H54 (cell line): ENCODE measurements at regions not wholly inside any gene's neighbourhood (a gene's known extent, or its start where the extent isn't known, plus 50 kb on each side); places are given as distances from the start of the nearest gene placed in this dataset.
A peak's percentile ranks its signal among the peaks of the same experiment; 100 is the strongest.

Experiments used
- DNase-seq: peaks from one replicate; pipeline ENCODE4 v3.0.0; 2011; ENCODE audit warnings: low spot score, mixed read lengths; ENCODE audit not compliant: insufficient read length
- FAIRE-seq: peaks from 3 replicates; lab custom pipeline; 2011; peaks lifted over from hg19 to GRCh38; lab: Jason Lieb, UNC
- POLR2A ChIP-seq: IDR thresholded peaks from 2 replicates; pipeline ENCODE4 v1.6.1; 2011; ENCODE audit warnings: low read depth, mild to moderate bottlenecking, low read length

- FAIRE-seq = no peak
- no peak for TF ChIP-seq POLR2A
- no peak for DNase-seq
These were observed 57.1 kb upstream of the ATG10 start for GRCh38 chr5:81914696-81915095.

DNA sequence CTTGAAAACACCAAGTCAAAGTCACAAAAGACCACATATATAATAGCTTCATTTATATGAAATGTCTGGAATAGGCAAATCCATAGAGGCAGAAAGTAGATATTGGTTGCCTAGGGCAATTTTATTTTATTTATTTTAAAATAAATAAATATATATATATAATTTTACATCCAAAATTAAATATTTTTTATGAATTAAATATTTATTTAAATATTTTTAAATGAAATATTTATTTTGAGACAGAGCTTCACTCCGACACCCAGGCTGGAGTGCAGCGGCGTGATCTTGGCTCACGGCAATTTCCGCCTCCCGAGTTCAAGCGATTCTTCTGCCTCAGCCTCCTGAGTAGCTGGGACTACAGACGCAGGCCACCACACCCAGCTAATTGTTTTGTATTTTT is 58.9 kb upstream of the ATG10 start:
- TF ChIP-seq POLR2A = no peak
- FAIRE-seq = no peak
- no peak for DNase-seq

GRCh38 chr5:81909677-81910076 is 62.1 kb upstream of the ATG10 start:
- DNase-seq = no peak
- no peak for TF ChIP-seq POLR2A
- FAIRE-seq = no peak

GRCh38 chr5:81908771-81909170 is 63.1 kb upstream of the ATG10 start:
- no peak for FAIRE-seq
- no peak for DNase-seq

GRCh38 chr5:81908044-81908443 is 63.8 kb upstream of the ATG10 start:
- no peak for DNase-seq
- no peak for FAIRE-seq
- TF ChIP-seq POLR2A = no peak

More at GRCh38 chr5:81908771-81909170, 63.1 kb upstream of the ATG10 start:
- no peak for TF ChIP-seq POLR2A

DNA sequence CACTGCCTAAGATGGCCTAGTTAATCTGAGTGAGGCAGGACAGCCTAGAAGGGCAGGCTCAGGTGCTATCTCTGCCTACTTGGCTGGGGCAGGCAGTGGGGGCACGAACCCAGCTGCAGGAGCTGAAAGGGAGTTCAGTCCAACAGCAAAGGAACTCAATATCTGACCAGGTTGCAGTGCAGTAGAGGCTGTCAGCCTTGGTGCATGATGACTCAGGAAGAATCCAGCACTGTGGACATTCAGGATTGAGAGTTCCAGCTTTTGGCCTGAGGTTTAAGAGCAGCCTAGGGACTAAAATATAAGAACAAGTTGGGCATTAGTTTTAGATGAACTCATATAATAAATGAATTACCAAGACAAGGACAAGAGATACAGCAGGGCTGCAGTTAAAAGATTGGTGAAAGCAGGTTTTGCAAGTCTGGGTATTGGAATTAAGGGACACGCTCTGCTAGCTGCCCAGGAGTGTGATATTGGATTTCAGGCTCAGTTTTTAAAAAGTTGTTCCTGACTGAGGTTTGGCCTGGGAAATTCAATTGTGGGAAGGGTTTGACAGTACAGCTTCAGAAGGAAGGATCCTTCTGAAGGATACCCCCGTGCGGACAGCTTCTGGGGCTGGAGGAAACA is 64.7 kb upstream of the ATG10 start:
- FAIRE-seq (no peak), DNase-seq (no peak)
- no peak for TF ChIP-seq POLR2A

- no peak for DNase-seq
- TF ChIP-seq POLR2A = no peak
- no peak for FAIRE-seq
These were observed 65.7 kb upstream of the ATG10 start for GRCh38 chr5:81906086-81906485.

DNA sequence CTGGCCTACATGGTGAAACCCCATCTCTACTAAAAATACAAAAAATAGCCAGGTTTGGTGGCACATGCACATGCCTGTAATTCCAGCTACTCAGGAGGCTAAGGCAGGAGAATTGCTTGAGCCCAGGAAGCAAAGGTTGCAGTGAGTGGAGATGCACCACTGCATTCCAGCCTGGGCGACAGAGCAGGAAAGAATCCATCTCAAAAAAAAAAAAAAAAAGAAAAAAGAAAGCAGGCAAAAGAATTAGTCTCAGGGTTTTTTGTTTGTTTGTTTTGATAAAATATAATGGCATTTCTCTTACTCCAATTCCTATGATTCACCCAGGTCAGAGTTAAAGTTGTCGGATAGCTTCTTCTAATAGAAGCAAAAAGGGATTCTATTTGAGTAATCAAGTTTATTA is 67.0 kb upstream of the ATG10 start:
- DNase-seq (no peak), FAIRE-seq (no peak)
- no peak for TF ChIP-seq POLR2A

DNA sequence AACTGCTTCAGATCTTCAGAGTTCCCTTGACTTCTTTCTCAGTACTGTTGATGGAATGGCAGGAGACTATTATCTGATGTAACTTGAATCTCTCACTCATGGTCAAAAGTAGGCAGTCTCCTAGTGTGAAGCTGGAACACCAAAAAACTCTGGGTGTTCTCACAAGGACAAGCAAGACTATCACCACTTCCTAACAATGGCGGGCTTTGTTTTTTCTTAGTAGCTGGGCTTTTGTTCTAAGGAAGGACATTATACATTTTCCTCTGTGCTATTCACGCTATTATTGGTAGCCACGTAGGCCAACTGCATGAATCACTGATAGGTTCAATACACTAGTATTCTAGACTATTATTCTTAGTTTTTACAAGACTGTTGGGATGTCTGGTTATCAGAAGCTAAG is 67.7 kb upstream of the ATG10 start:
- no peak for TF ChIP-seq POLR2A
- DNase-seq (no peak), FAIRE-seq (no peak)

DNA sequence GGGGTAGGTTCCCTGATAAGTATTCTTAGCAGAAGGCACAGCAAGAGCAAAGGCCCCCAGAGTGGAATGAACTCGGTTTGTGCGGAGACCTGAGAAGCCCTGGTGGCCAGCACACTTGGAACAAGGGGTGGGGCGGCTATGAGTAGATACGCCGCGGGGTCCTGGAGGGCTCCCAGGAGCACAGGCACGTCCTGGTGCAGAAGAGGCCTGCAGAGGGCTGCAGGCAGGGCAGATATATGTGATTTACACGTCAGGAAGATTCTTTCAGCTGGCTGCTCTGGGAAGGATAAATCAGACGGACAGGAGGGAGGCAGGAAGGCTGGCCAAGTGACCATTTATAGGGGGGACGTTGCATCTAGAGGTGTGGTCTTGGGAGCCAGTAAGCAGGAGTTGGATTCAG is 70.2 kb upstream of the ATG10 start:
- no peak for DNase-seq
- no peak for TF ChIP-seq POLR2A
- FAIRE-seq = no peak

DNA sequence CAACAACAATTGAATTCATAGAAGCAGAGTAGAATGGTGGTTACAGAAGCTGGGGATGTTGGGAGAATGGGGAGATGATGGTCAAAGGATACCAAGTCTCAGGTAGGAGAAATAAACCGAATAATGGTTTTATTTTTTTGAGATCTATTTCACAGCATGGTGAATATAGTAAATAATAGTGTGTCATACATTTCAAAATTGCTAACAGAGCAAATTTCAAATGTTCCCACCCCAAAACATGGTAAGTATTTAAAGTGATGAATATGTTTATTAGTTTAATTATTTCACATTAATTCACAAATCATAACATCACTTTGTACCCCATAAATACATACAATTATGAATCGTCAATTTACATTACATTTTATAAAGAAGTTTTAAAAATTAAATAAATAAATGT is 72.7 kb upstream of the ATG10 start:
- no peak for TF ChIP-seq POLR2A
- no peak for FAIRE-seq
- DNase-seq = no peak

DNA sequence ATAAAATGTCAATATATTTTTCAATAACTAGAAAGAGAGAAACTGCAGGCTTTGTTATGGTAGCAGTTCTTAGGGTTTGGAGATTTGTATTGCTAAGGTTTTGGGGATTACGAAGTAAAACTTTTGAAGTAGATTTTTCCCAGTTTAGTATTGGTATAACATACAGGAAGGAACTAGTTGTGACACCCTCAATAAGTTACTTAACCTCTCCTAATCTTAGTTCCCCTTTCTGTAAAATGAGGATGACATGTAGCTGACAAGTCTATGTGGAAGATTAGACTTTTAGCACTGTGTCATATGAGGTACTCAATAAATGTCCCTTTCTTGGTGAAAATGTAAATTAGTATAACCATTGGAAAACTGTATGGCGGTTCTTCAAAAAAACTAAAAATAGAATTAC is 73.4 kb upstream of the ATG10 start:
- DNase-seq = no peak
- peak; percentile 41 for FAIRE-seq
- TF ChIP-seq POLR2A = no peak

GRCh38 chr5:81896764-81897163 is 75.1 kb upstream of the ATG10 start:
- FAIRE-seq (no peak), DNase-seq (no peak)
- TF ChIP-seq POLR2A = no peak

DNA sequence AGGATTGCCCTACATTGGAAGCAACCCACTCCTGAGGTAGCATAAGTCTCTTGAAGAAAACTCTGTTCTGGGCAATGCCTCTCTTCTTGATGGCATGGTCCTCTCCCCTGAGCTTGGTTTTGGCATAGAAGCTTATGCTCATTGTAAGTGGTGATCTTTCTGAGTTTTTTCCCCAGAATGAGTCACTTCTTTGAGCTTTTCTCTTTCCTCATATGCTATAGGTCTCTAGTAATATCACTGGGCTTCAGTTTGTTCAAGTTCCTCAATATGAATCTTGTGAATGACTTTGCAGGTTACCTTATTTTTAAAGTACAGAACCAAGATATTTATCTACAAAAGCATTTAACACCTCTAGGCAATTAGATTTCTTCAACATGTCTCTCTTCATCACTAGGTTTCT is 76.5 kb upstream of the ATG10 start:
- FAIRE-seq (no peak), DNase-seq (no peak)
- TF ChIP-seq POLR2A = no peak

GRCh38 chr5:81893961-81894360 is 77.9 kb upstream of the ATG10 start:
- FAIRE-seq (no peak), DNase-seq (no peak)
- no peak for TF ChIP-seq POLR2A
